Spleen (tissue), 7 donors: ENCODE measurements at regions not wholly inside any gene's neighbourhood (a gene's known extent, or its start where the extent isn't known, plus 50 kb on each side); places are given as distances from the start of the nearest gene placed in this dataset.

Experiments used
- POLR2A ChIP-seq, 3 donors: fragments of 450-650 bp; IDR thresholded peaks; one replicate each; pipeline ENCODE4 v1.5.1; 2017; ENCODE audit warnings: antibody characterized with exemption in 3 of 3, mild to moderate bottlenecking in 1 of 3
- TF ChIP-seq, protein P1 (sequence below), 11 experiments: fragments of 200-600 bp in 7 of 11; fragments of 450-650 bp in 4 of 11; sonication (generic) in 4 of 11; IDR thresholded peaks in 8 of 11; conservative IDR thresholded peaks in 3 of 11; 1 replicate in 7 of 11; 2 replicates in 4 of 11; pipeline versions ENCODE4 v1.4.0 to v1.8.0; 2016 to 2021; ENCODE audit warnings: antibody characterized with exemption in 11 of 11, inconsistent platforms in 4 of 11, mild to moderate bottlenecking in 1 of 11
- donor health status: DM: no; HTN: no; CAD: no; lungs with moderate emphysema.
- donor health status: DM: no; HTN: no; CAD: no.
- donor health status: DM: no; HTN: no; CAD: no.

DNA sequence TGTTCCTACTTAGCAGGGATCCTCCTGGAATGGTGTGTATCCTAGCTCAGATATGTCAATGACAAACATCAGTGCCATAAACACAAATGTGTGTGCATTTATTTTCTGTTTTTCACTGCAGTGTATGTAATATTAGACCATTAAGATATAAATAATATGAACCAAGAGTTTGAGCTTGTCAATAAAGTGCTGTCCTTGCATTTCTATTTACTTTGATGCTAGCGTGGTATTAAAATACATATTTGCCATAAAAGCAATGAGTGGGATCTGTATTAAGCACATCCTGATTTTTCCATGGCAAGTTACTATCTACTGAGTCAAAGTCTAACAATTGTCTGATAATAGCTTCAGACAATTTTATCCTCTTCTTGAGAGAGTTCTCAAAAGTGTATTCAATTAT, 157.6 kb downstream of the DIRAS2 start:
- TF ChIP-seq POLR2A (IDR thresholded peaks at IDR 0.05): no peak
- TF ChIP-seq, protein P1, sequence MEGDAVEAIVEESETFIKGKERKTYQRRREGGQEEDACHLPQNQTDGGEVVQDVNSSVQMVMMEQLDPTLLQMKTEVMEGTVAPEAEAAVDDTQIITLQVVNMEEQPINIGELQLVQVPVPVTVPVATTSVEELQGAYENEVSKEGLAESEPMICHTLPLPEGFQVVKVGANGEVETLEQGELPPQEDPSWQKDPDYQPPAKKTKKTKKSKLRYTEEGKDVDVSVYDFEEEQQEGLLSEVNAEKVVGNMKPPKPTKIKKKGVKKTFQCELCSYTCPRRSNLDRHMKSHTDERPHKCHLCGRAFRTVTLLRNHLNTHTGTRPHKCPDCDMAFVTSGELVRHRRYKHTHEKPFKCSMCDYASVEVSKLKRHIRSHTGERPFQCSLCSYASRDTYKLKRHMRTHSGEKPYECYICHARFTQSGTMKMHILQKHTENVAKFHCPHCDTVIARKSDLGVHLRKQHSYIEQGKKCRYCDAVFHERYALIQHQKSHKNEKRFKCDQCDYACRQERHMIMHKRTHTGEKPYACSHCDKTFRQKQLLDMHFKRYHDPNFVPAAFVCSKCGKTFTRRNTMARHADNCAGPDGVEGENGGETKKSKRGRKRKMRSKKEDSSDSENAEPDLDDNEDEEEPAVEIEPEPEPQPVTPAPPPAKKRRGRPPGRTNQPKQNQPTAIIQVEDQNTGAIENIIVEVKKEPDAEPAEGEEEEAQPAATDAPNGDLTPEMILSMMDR (IDR thresholded peaks at IDR 0.05 in 8 of 11, conservative IDR thresholded peaks at IDR 0.05 in 3 of 11): no peak
